ENCODE measurements at regions not wholly inside any gene's neighbourhood (a gene's known extent, or its start where the extent isn't known, plus 50 kb on each side); places are given as distances from the start of the nearest gene placed in this dataset.

DNA sequence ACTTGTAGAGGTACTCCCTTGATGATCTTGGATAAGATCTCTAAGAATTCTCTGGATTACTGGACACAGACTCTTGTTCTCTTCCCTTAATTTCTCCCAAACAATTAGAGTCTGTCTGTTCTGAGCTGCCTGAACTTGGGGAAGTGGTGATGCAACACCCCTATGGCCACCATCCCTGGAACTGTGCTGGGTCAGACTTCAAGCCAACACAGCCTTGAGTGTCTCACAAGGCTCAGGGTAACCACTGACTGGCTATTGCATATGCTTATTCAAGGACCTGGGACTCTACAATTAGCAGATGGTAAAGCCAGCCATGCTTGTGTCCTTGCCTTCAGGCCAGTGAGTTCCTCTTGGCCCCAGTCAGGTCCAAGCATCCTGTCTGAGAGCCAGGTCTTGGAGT lies 504.5 kb downstream of the MAN2A1 start:
- no peak for TF ChIP-seq POLR2A (IDR thresholded peaks at IDR 0.05)
- TF ChIP-seq, protein P1, sequence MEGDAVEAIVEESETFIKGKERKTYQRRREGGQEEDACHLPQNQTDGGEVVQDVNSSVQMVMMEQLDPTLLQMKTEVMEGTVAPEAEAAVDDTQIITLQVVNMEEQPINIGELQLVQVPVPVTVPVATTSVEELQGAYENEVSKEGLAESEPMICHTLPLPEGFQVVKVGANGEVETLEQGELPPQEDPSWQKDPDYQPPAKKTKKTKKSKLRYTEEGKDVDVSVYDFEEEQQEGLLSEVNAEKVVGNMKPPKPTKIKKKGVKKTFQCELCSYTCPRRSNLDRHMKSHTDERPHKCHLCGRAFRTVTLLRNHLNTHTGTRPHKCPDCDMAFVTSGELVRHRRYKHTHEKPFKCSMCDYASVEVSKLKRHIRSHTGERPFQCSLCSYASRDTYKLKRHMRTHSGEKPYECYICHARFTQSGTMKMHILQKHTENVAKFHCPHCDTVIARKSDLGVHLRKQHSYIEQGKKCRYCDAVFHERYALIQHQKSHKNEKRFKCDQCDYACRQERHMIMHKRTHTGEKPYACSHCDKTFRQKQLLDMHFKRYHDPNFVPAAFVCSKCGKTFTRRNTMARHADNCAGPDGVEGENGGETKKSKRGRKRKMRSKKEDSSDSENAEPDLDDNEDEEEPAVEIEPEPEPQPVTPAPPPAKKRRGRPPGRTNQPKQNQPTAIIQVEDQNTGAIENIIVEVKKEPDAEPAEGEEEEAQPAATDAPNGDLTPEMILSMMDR (IDR thresholded peaks at IDR 0.05): no peak
